ENCODE measurements at regions not wholly inside any gene's neighbourhood (a gene's known extent, or its start where the extent isn't known, plus 50 kb on each side); places are given as distances from the start of the nearest gene placed in this dataset.

- TF ChIP-seq CTCF (IDR thresholded peaks at IDR 0.05; ENCODE audit: insufficient read depth, low read length) (no peak), POLR2AphosphoS5 (IDR thresholded peaks at IDR 0.05; ENCODE audit: low read depth) (no peak)
These were observed 609.2 kb downstream of the SPOCK3 start for GRCh38 chr4:166625018-166625637.

All from HL-60 (cell line).